Activated CD4-positive, alpha-beta T cell treated with anti-CD3 and anti-CD28 coated beads for 24 hours (primary cell): ENCODE measurements at regions not wholly inside any gene's neighbourhood (a gene's known extent, or its start where the extent isn't known, plus 50 kb on each side); places are given as distances from the start of the nearest gene placed in this dataset.
"Not testable (repeated sequence)": the region's sequence is repeated elsewhere in the genome, so short reads cannot be mapped to it uniquely, and the experiment has no call there.

Source experiments
- DNase-seq, 2 donors: peaks; one replicate each; pipeline ENCODE4 v3.0.0-alpha.2; 2020; ENCODE audit warnings: low read depth in 2 of 2

GRCh38 chr1:229885568-229886495 lies 181.2 kb upstream of the GALNT2 start:
- DNase-seq: no peak

GRCh38 chr1:229886636-229887035 lies 180.4 kb upstream of the GALNT2 start:
- no peak for DNase-seq

GRCh38 chr1:229887043-229887822 lies 179.8 kb upstream of the GALNT2 start:
- no peak for DNase-seq

DNA sequence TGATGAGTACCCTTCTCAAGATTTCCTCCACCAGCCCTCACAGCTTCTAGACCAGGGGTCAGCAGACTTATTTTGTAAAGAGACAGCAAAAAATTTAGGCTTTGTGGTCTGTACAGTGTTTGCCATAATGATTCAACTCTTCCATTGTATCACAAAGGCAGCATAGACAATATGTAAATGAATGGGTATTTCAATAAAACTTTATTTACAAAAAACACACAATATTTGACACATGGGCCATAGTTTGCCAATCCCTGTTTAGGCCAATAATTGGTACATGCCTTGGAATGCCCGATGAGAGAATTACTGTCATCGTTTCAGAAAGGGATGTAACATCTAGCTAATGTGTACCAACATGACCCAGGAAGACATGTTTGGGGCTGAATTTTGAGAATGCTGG lies 178.9 kb upstream of the GALNT2 start:
- DNase-seq: no peak

DNA sequence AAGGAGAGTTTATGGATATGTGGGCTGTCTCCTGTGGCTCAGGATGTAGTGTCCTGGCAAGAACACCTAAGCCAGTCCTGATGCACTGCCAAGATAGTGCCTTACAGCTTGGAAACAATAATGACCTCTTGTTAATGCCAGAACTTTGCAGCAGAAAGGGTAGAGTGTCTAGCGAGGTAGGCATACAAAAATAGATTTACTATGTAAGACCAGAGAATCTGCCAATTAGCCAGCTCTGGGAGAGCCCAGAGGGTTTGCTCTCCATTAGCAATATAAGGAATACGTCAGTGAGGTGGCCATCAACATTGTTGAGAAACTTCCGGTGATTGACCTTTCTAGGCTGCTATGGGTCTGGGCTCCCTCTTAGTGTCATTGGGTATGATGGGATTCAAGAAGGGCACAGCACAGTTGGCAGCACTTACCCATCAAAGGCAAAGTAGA lies 178.5 kb upstream of the GALNT2 start:
- DNase-seq: no peak

DNA sequence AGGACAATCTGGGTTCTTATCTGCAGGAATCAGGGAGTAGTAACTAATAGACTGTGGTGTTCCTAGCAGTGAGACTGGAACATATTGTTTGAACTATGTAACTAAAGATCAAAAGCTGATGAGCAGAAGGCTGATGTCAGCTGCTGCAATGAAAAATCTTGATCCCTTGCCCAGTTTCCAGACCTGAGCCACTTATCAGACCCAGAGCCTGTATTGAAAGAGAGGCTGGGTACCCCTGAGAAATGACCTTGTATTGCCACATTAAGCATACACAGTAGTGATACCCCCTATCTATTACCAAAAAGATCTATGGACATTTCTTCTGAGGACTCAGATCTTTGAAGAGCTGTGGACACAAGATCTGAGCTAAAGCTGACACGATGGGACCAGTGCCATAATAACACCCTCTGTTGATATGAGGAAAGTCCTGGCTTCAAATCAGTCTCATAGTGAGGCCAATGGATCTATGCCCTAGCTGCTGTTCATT lies 178.0 kb upstream of the GALNT2 start:
- no peak for DNase-seq

DNA sequence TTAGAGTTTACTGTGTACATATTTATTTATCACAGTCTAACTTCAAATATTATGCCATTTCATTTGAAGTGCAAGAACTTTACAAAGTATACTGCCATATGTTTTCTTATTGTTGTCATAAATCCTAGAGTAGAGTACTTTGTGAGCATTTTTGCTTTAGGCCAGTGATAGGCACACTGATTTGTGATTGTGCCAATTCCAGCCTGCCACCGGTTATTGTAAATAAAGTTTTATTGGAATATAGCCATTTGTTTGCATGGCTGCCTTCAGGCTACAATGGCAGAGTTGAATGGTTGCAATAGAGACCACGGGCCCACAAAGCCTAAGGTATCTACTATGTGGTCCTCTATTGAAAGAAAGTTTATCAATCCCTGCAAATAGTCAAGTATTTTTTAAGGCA lies 175.8 kb upstream of the GALNT2 start:
- DNase-seq: no peak

DNA sequence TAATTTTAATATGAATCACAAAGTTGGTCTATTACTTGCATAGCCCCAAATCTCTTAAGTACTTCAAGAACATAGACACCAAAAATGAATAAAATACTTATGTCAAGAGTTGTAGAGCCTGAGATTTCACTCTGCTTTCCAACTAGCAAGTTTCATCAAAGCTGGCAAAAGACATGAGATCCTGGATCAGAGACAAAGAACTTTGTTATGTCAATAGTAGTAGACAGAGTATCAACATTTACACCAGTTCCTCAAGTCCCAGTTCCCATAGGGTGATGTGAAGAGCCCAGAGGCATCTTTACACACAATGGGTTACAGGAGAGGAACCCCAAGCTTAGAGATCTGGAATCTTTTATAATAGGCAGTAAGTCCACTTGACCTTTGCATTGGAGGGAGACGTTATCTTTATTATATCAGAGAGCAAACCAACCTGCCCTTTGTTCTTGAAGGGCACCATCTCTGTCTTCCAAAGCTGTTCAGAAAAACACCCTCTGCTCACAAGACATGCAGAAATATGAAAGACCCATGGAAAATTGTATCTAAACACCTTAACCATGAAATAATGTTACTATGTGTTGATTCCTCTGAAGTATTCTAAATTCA lies 174.4 kb upstream of the GALNT2 start:
- DNase-seq: no peak

DNA sequence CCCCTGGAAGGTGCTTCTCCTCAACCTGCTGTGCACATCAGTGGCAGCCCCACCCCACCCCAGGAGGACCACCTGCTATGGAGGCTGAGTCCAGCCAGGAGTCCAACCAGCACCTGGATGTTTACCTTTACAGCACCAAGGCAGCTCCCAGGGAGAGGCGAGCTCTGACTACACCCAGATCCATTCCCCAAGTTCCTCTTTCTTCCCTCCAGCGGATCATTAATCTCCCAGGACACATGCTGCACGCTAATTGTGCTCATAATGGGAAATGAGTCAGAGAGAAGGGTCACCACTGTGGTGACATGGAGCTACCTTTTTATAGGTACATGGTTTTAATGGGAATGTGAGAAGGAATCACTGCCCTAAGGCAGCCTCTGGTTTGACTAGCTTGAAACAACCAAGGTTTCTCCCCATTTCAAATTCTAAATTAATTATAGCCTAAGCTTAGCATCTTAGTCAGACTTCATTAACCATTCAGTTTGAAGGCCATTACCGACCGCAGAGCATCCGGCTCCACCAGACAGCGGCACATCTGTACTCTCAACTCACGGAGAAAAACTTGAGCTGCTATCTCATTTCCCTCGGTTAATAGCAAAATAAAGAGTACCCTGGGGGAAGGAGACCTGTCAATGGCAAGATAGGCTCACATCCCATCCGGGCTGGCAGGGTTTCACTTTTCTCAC lies 173.1 kb upstream of the GALNT2 start:
- DNase-seq: no peak

DNA sequence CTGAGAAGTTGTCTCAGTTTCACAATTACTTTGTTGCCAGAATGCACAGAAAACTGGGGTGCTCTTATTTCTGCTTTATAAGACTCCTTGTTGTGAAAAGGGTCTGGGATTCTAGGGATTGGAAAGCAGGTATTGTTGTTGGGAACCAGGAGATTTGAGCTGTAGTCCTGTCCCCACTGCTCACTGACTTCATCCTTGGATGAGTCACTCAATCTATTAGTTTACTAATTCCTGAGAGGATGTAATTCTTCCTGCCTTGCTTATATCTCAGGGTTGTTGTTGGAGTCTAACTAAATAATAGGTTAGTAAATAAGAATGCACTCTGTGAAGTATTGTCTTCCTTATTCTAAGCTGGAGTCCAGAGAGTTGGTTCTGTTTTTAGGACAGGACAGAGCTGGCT lies 172.5 kb upstream of the GALNT2 start:
- no peak for DNase-seq

GRCh38 chr1:229895605-229896004 lies 171.4 kb upstream of the GALNT2 start:
- no peak for DNase-seq

DNA sequence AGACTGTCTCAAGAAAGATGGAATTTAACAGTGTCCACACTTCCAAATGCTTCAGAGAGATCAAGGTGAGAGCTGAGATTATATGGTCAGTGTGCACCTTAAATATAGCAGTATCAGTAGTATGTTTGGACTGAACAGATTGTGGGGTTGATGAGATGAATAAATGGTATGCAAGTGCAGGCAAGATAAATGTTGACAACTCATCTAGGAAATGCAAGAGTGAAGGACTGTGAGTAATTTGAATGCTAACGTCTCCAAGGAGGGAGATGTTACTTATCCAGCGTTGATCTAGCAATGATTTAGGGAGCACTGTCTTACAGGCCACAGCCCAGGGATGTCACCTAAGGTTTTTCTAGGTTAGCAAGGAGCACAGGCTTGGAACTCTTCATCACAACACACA lies 170.7 kb upstream of the GALNT2 start:
- DNase-seq: no peak

GRCh38 chr1:229896861-229897260 lies 170.2 kb upstream of the GALNT2 start:
- DNase-seq: no peak

DNA sequence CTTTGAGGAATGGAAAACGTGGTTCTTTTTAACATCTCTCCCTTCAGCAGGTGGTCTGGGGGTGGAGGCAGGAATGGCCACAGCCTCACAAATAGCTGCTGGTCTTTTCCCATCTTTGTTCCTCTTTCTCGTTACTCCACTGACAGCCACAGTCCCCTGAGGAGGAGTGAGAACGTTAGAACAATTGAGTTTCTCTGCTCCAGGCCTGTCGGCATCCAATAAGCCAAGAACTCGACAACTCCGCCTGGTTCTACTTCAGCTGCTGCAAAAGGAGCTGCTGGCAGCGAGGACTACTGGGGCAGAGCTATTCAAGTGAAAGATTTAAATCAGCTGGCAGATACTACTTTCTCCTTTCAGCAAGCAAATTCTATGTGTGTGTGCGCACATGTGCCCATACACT lies 169.5 kb upstream of the GALNT2 start:
- no peak for DNase-seq

- DNase-seq: no peak
Observed at GRCh38 chr1:229900220-229900619, 166.8 kb upstream of the GALNT2 start.

GRCh38 chr1:229905031-229905545 lies 161.9 kb upstream of the GALNT2 start:
- no peak for DNase-seq

DNA sequence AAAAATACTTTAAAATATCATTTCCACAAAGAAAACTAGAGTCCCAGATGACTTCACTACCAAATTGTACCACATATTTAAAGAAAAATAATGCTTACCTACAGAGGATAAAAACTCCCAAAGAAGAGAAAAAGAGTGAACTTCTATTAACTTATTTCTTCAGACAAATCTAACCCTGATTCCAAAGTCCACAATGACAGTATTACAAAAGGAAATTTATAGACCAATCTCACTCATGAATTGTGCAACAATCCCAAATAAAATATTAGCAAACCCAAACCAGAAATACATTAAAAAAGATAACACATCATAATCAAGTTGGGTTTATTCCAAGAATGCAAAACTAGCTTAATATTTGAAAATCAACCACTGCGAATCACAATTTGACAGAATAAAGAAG lies 161.4 kb upstream of the GALNT2 start:
- no peak for DNase-seq

DNA sequence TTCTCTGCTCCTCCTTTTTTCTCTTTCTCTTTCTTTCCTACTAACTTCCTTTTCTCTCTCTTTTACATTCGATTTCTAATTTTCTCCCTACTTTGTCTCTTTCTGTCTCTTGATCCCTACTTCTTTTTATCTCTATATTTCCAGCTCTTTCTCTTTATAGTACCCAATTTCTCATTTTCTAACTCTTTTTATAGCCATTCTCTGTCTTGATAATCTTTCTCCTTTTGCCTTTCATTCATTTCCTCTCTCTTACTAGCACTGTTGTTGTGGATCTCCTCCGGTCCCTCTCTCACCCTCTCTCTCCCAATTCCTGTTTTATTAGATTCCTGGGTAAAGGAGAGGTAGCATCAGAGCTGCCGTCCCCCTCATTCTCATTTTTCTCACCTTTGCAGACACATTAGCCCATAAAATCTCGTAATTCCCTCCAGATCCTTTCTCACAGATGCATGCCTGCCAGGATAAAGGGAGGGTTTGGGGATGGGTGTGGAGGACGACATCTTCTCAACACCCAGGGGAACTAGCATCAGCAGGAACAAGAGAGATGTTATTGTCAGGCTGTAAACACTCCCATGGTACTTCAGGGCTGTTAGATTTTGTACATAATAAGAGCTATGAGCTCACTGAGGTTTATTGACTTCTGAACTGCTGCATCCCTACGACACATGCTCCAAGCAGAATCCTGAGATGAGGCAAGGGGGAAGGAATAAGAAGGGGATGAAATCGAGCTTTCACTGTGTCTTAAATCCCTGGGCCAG lies 159.0 kb upstream of the GALNT2 start:
- DNase-seq: no peak

GRCh38 chr1:229908689-229909088 lies 158.3 kb upstream of the GALNT2 start:
- DNase-seq: no peak

- DNase-seq: no peak
Observed at GRCh38 chr1:229913489-229913888, 153.5 kb upstream of the GALNT2 start.

DNA sequence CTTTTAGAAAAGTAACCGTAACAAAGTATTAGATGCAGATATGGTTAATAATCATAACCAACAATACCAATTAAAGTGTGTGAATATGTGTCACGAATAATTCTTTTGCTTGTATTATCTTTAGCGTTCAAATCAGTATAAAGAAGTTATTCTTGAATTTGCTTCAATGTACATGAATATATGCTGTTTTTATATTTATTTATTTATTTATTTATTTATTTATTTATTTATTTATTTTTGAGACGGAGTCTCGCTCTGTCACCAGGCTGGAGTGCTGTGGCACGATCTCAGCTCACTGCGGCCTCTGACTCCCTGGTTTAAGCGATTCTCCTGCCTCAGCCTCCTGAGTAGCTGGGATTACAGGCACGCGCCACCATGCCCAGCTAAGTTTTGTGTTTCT lies 147.6 kb upstream of the GALNT2 start:
- not testable (repeated sequence) for DNase-seq
